HepG2 (cell line): ENCODE measurements at regions not wholly inside any gene's neighbourhood (a gene's known extent, or its start where the extent isn't known, plus 50 kb on each side); places are given as distances from the start of the nearest gene placed in this dataset.

ENCODE experiments used
- HDAC6 ChIP-seq: fragments of 200-600 bp; sonication (generic); IDR thresholded peaks from 2 replicates; pipeline ENCODE4 v1.7.0; 2017; ENCODE audit warnings: mild to moderate bottlenecking, antibody characterized with exemption, low read length, low read depth
- HOXA9 ChIP-seq: sonication (generic); formaldehyde crosslinking; IDR thresholded peaks from 2 replicates; pipeline ENCODE4 v1.8.1; 2022; ENCODE audit warnings: missing genetic modification reagents, mild to moderate bottlenecking, moderate library complexity, borderline replicate concordance
- RAD21 ChIP-seq: fragments of 450-650 bp; formaldehyde crosslinking; IDR thresholded peaks from 2 replicates; pipeline ENCODE4 v1.5.0; 2020; ENCODE audit warnings: mild to moderate bottlenecking
- RELA ChIP-seq: sonication (generic); formaldehyde crosslinking; IDR thresholded peaks from 2 replicates; pipeline ENCODE4 v1.4.0; 2020; ENCODE audit warnings: missing genetic modification reagents
- SAP130 ChIP-seq: IDR thresholded peaks from 2 replicates; pipeline ENCODE4 v1.6.1; 2016; ENCODE audit warnings: low read depth
- SUZ12 ChIP-seq: fragments of 150-350 bp; IDR thresholded peaks from 2 replicates; pipeline ENCODE4 v1.6.1; 2014; ENCODE audit warnings: low read depth, low read length
- ZBTB1 ChIP-seq: sonication (generic); formaldehyde crosslinking; IDR thresholded peaks from 2 replicates; pipeline ENCODE4 v1.4.0; 2020; ENCODE audit warnings: missing genetic modification reagents, borderline replicate concordance
- ZNF746 ChIP-seq: sonication (generic); formaldehyde crosslinking; IDR thresholded peaks from 2 replicates; pipeline ENCODE4 v1.8.0; 2022; ENCODE audit warnings: mild to moderate bottlenecking, missing genetic modification reagents
- TF ChIP-seq, protein P1 (sequence below), 2 experiments: sonication (generic) in 1 of 2; formaldehyde crosslinking in 1 of 2; IDR thresholded peaks; 2 replicates each; pipeline versions ENCODE4 v1.5.1 to v1.6.1; 2011 to 2020; ENCODE audit warnings: borderline replicate concordance in 1 of 2, low read depth in 1 of 2, low read length in 1 of 2, mild to moderate bottlenecking in 1 of 2, missing genetic modification reagents in 1 of 2, moderate library complexity in 1 of 2
- TF ChIP-seq, protein P2 (sequence below): sonication (generic); formaldehyde crosslinking; IDR thresholded peaks from 2 replicates; pipeline ENCODE4 v1.8.0; 2022; ENCODE audit warnings: missing genetic modification reagents, mild to moderate bottlenecking, inconsistent platforms, borderline replicate concordance
- TF ChIP-seq, protein P3 (sequence below): fragments of 450-650 bp; IDR thresholded peaks from 2 replicates; pipeline ENCODE4 v1.6.1; 2017
- TF ChIP-seq, protein P4 (sequence below): IDR thresholded peaks from 2 replicates; pipeline ENCODE4 v1.6.1; 2016
- TF ChIP-seq, protein P5 (sequence below): sonication (generic); formaldehyde crosslinking; conservative IDR thresholded peaks from 2 replicates; pipeline ENCODE4 v1.4.0; 2020; ENCODE audit warnings: missing genetic modification reagents

DNA sequence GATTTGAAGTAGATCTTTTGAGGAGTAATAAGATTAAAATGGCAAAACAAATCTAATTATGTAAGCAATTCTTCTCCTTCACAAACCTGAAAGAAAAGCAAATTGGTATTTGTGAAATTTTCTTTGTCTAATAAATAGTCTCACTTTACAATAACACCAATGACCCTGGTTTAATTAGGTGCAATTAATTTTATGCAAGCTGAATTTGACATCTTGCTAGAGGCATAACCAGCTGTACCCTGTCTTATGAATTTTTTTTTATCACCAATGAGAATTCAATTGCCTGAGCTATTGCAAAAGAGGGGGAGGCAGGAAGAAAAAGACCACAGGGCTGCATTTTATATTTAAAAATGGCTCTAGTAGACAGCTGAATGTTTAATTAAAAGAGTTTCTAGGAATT lies 113.5 kb upstream of the IL12A start (continued):
- TF ChIP-seq, protein P1, sequence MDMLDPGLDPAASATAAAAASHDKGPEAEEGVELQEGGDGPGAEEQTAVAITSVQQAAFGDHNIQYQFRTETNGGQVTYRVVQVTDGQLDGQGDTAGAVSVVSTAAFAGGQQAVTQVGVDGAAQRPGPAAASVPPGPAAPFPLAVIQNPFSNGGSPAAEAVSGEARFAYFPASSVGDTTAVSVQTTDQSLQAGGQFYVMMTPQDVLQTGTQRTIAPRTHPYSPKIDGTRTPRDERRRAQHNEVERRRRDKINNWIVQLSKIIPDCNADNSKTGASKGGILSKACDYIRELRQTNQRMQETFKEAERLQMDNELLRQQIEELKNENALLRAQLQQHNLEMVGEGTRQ (IDR thresholded peaks at IDR 0.05; ENCODE audit: low read depth, low read length), result no peak
- TF ChIP-seq, protein P1 (CRISPR knock-in tag; IDR thresholded peaks at IDR 0.05; ENCODE audit: borderline replicate concordance), result no peak
- TF ChIP-seq SUZ12, result no peak
- no peak for TF ChIP-seq RELA (CRISPR knock-in tag)
- TF ChIP-seq HDAC6, result no peak
- TF ChIP-seq ZNF746 (CRISPR knock-in tag), result no peak
- TF ChIP-seq, protein P2, sequence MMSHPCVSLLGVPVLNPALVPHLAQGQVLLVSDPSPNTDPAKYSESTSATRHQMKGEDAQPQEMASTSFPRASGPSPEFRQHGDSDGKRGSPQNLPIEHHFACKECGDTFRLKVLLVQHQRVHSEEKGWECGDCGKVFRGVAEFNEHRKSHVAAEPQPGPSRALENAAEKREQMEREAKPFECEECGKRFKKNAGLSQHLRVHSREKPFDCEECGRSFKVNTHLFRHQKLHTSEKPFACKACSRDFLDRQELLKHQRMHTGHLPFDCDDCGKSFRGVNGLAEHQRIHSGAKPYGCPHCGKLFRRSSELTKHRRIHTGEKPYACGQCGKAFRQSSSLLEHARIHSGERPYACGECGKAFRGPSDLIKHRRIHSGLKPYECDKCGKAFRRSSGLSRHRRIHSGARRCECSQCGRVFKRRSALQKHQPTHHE (CRISPR knock-in tag), result no peak
- no peak for TF ChIP-seq HOXA9 (CRISPR knock-in tag)
- TF ChIP-seq, protein P3, sequence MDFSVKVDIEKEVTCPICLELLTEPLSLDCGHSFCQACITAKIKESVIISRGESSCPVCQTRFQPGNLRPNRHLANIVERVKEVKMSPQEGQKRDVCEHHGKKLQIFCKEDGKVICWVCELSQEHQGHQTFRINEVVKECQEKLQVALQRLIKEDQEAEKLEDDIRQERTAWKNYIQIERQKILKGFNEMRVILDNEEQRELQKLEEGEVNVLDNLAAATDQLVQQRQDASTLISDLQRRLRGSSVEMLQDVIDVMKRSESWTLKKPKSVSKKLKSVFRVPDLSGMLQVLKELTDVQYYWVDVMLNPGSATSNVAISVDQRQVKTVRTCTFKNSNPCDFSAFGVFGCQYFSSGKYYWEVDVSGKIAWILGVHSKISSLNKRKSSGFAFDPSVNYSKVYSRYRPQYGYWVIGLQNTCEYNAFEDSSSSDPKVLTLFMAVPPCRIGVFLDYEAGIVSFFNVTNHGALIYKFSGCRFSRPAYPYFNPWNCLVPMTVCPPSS, result no peak
- no peak for TF ChIP-seq SAP130
- TF ChIP-seq, protein P4, sequence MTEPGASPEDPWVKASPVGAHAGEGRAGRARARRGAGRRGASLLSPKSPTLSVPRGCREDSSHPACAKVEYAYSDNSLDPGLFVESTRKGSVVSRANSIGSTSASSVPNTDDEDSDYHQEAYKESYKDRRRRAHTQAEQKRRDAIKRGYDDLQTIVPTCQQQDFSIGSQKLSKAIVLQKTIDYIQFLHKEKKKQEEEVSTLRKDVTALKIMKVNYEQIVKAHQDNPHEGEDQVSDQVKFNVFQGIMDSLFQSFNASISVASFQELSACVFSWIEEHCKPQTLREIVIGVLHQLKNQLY (CRISPR knock-in tag), result no peak
- no peak for TF ChIP-seq RAD21 (CRISPR knock-in tag)
- TF ChIP-seq ZBTB1, result no peak
- TF ChIP-seq, protein P5, sequence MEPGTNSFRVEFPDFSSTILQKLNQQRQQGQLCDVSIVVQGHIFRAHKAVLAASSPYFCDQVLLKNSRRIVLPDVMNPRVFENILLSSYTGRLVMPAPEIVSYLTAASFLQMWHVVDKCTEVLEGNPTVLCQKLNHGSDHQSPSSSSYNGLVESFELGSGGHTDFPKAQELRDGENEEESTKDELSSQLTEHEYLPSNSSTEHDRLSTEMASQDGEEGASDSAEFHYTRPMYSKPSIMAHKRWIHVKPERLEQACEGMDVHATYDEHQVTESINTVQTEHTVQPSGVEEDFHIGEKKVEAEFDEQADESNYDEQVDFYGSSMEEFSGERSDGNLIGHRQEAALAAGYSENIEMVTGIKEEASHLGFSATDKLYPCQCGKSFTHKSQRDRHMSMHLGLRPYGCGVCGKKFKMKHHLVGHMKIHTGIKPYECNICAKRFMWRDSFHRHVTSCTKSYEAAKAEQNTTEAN, result no peak
